ELF-1 (cell line): ENCODE measurements at regions not wholly inside any gene's neighbourhood (a gene's known extent, or its start where the extent isn't known, plus 50 kb on each side); places are given as distances from the start of the nearest gene placed in this dataset.

Experiments used
- DNase-seq: peaks from one replicate; pipeline ENCODE4 v3.0.0-alpha.2; 2016; ENCODE audit warnings: low read depth, low spot score

GRCh38 chr6:51394061-51394460 lies 575.4 kb downstream of the TFAP2B start:
- no peak for DNase-seq

- no peak for DNase-seq
These were observed 577.9 kb downstream of the TFAP2B start for GRCh38 chr6:51396583-51396982.

- no peak for DNase-seq
These were observed 579.5 kb downstream of the TFAP2B start for GRCh38 chr6:51398064-51398705.

GRCh38 chr6:51398793-51399192 lies 580.1 kb downstream of the TFAP2B start:
- DNase-seq: no peak

GRCh38 chr6:51410453-51410852 lies 591.8 kb downstream of the TFAP2B start:
- DNase-seq: no peak

GRCh38 chr6:51411496-51412125 lies 592.9 kb downstream of the TFAP2B start:
- DNase-seq: no peak

- DNase-seq: no peak
These were observed 595.7 kb downstream of the TFAP2B start for GRCh38 chr6:51414361-51414760.

- DNase-seq: no peak
These were observed 596.8 kb downstream of the TFAP2B start for GRCh38 chr6:51415501-51415900.

- DNase-seq: no peak
These were observed 610.5 kb downstream of the TFAP2B start for GRCh38 chr6:51429017-51429712.

GRCh38 chr6:51430589-51430988 lies 611.9 kb downstream of the TFAP2B start:
- no peak for DNase-seq

- no peak for DNase-seq
These were observed 613.8 kb downstream of the TFAP2B start for GRCh38 chr6:51432481-51432880.

GRCh38 chr6:51450248-51450957 lies 631.7 kb downstream of the TFAP2B start:
- DNase-seq: no peak

- DNase-seq: no peak
These were observed 632.3 kb downstream of the TFAP2B start for GRCh38 chr6:51450958-51451357.

- no peak for DNase-seq
These were observed 631.1 kb downstream of the PKHD1 start for GRCh38 chr6:51456282-51456681.

GRCh38 chr6:51459958-51460357 lies 627.5 kb downstream of the PKHD1 start:
- DNase-seq: no peak

- DNase-seq: no peak
These were observed 624.5 kb downstream of the PKHD1 start for GRCh38 chr6:51462896-51463295.

GRCh38 chr6:51463321-51463720 lies 624.1 kb downstream of the PKHD1 start:
- no peak for DNase-seq

GRCh38 chr6:51464956-51465355 lies 622.5 kb downstream of the PKHD1 start:
- no peak for DNase-seq

GRCh38 chr6:51466427-51466826 lies 621.0 kb downstream of the PKHD1 start:
- peak; percentile 15 for DNase-seq

- DNase-seq: no peak
These were observed 620.0 kb downstream of the PKHD1 start for GRCh38 chr6:51467231-51467952.

GRCh38 chr6:51468704-51469103 lies 618.7 kb downstream of the PKHD1 start:
- DNase-seq: no peak
